ENCODE measurements at regions not wholly inside any gene's neighbourhood (a gene's known extent, or its start where the extent isn't known, plus 50 kb on each side); places are given as distances from the start of the nearest gene placed in this dataset.
"Not testable (repeated sequence)": the region's sequence is repeated elsewhere in the genome, so short reads cannot be mapped to it uniquely, and the experiment has no call there.

DNA sequence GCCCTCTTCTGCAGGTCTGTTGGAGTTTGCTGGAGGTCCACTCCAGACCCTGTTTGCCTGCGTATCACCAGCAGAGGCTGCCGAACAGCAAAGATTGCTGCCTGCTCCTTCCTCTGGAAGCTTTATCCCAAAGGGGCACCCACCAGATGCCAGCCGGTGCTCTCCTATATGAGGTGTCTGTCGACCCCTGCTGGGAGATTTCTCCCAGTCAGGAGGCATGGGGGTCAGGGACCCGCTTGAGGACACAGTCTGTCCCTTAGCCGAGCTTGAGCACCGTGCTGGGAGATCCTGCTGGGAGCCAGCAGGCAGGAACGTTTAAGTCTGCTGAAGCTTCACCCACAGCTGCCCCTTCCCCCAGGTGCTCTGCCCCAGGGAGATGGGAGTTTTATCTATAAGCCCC lies 402.7 kb downstream of the USP25 start:
- DNase-seq; intact Hi-C loops (cut with DNase I, micrococcal nuclease); H3K4me3 Mint-ChIP-seq; H3K4me1 Mint-ChIP-seq; H3K9me3 Mint-ChIP-seq (ENCODE audit: low read depth); H3K27ac Mint-ChIP-seq; H3K27me3 Mint-ChIP-seq; POLR2A ChIA-PET; ATAC-seq; H3K36me3 Mint-ChIP-seq (ENCODE audit: low read depth): not testable (repeated sequence)
- CTCF ChIA-PET: interaction anchor here (0.6 kb wide), 1 partner anchor 22 kb away, joined by 3 read pairs; no protein-coding TSS in a partner anchor

DNA sequence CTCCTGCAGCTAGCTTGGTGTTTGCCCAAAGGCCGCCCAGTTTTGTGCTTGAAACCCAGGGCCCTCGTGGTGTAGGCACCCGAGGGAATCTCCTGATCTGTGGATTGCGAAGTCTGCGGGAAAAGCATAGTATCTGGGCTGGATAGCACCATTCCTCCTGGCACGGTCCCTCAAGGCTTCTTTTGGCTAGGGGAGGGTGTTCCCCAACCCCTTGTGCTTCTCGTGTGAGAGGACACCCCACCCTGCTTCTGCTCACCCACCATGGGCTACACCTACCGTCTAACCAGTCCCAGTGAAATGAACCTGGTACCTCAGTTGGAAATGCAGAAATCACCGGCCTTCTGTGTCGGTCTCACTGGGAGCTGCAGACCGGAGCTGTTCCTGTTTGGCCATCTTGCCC lies 403.5 kb downstream of the USP25 start:
- no peaks in the 10 kb centered on the region for H3K4me1 Mint-ChIP-seq
- intact Hi-C loops (cut with DNase I, micrococcal nuclease): no loop called here
- POLR2A ChIA-PET: interaction anchor here (0.6 kb wide), 1 partner anchor 369 kb away, joined by 8 read pairs; no protein-coding TSS in a partner anchor
- H3K27me3 Mint-ChIP-seq: no peaks in the 10 kb centered on the region
- no peak overlapping the region for H3K4me3 Mint-ChIP-seq
- no peaks in the 10 kb centered on the region for H3K36me3 Mint-ChIP-seq (ENCODE audit: low read depth)
- DNase-seq (no peak), ATAC-seq (no peak)
- H3K9me3 Mint-ChIP-seq (ENCODE audit: low read depth): peaks cover 7% of the 10 kb centered on the region
- CTCF ChIA-PET: no interaction called here
- H3K27ac Mint-ChIP-seq: no peak overlapping the region

DNA sequence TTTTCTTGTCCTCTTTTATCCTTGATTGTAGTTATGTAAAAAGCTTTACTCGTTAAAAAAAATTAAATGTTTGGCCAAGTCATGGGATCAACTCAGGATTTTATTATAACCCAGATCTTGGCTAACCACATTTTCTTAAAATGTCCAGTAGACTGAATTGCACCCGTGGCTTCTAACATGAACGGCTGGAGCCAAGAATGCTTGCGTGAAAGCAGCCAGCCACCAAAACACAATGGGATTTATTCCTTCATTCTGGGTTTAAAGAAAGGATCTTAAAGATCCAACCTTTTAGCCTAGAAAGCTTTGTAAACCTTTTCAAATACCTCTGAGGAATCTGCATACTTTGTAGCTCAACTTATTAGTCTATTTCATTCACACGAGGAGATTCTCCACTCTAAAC lies 404.4 kb downstream of the USP25 start:
- Mint-ChIP-seq H3K4me1 (no peaks in the 10 kb centered on the region), H3K9me3 (ENCODE audit: low read depth) (peaks cover 7% of the 10 kb centered on the region)
- CTCF ChIA-PET: no interaction called here

DNA sequence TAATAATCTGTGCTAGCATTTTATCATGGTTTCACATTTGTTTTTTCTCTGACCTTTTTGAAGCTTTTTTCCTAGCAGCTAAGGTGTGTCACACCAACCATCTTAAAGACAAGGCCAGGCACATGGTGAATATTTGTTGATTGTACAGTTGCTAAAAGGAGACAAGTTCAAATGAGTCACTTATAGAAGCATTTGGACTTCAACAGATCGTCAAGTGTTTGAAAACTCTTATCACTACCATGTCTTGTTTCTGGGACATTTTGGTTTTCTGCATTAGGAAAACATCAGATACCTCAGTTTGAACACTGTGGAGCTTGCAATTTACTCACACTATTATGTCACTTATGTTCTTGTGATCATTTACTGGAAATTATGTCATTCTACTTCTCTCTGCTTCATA lies 407.3 kb downstream of the USP25 start:
- intact Hi-C loops (cut with DNase I, micrococcal nuclease): no loop called here
- ATAC-seq (no peak), DNase-seq (no peak)
- Mint-ChIP-seq H3K4me1 (no peaks in the 10 kb centered on the region), H3K27me3 (no peaks in the 10 kb centered on the region), H3K27ac (no peak overlapping the region), H3K9me3 (ENCODE audit: low read depth) (no peaks in the 10 kb centered on the region), H3K36me3 (ENCODE audit: low read depth) (no peaks in the 10 kb centered on the region), H3K4me3 (no peak overlapping the region)
- ChIA-PET CTCF (no interaction called here), POLR2A (no interaction called here)

More for the DNA sequence above, 404.4 kb downstream of the USP25 start:
- no peak overlapping the region for H3K4me3 Mint-ChIP-seq
- DNase-seq: no peak
- intact Hi-C loops (cut with DNase I, micrococcal nuclease): no loop called here
- no peak for ATAC-seq
- H3K36me3 Mint-ChIP-seq (ENCODE audit: low read depth): no peaks in the 10 kb centered on the region
- no peaks in the 10 kb centered on the region for H3K27me3 Mint-ChIP-seq
- POLR2A ChIA-PET: no interaction called here
- no peak overlapping the region for H3K27ac Mint-ChIP-seq

DNA sequence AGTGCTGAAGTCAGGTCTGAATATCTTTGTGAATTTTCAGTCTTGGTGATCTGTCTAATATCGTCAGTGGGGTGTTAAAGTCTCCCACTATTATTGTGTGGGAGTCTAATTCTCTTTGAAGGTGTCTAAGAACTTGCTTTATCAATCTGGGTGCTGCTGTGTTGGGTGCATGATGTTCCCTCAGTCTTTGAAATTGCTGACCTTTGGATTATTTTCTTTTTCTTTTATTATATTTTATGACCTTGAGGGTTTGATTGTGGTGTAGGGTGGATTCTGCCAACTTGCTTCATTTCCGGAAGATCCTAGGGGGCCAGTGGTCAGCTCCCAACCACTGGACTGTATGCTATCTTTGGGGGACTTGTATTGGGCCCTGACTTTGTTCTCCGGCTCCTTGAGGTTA lies 415.3 kb downstream of the USP25 start:
- ATAC-seq: no peak
- CTCF ChIA-PET: interaction anchor here (0.6 kb wide), 1 partner anchor 479 kb away, joined by 3 read pairs; no protein-coding TSS in a partner anchor
- POLR2A ChIA-PET: no interaction called here
- Mint-ChIP-seq H3K9me3 (ENCODE audit: low read depth) (no peaks in the 10 kb centered on the region), H3K4me1 (no peaks in the 10 kb centered on the region), H3K4me3 (no peak overlapping the region), H3K27ac (no peak overlapping the region), H3K27me3 (no peaks in the 10 kb centered on the region), H3K36me3 (ENCODE audit: low read depth) (no peaks in the 10 kb centered on the region)
- DNase-seq: no peak
- intact Hi-C loops (cut with DNase I, micrococcal nuclease): no loop called here

DNA sequence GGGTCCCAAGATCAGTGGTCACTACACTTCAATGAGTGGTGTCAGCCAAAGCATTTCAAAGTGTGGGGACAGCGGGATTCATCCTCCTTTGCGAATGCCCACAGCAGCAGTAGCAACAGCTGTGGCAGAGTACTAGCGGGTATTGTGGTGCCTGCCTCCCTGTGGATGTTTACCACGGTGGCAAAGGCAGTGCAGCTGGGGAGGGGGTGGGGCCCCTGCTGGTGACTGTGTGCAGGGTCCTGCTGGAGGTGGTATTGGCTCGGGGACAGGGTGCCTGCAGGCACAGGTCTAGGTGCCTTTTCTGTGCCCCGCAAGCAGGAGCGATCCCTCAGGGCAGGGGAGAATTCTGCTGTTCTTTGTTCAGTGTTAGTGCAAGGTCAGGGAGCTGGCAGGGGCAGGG lies 415.7 kb downstream of the USP25 start:
- Mint-ChIP-seq H3K27ac (no peak overlapping the region), H3K27me3 (no peaks in the 10 kb centered on the region), H3K36me3 (ENCODE audit: low read depth) (no peaks in the 10 kb centered on the region), H3K9me3 (ENCODE audit: low read depth) (no peaks in the 10 kb centered on the region), H3K4me1 (no peaks in the 10 kb centered on the region), H3K4me3 (no peak overlapping the region)
- intact Hi-C loops (cut with DNase I, micrococcal nuclease): no loop called here
- ATAC-seq (no peak), DNase-seq (no peak)
- POLR2A ChIA-PET: no interaction called here
- CTCF ChIA-PET: no interaction called here

DNA sequence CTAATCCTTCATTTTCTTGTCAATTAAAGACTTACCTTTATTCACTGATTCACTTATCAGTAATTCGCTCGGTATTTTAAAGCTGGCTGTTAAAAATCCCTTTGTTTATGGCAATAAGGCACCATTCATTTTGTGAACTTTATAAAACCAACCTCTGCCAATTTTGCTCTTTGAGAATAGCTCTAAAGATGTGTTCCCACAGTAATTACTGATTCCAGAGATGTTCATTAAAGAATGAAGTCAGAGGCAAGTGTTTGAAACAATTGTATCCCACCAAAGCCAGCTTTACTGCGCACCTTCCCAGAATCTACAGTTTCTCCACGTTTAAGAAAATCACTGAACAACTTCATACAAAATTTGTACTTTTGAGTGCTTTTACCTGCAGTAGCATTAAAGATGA lies 424.5 kb downstream of the USP25 start:
- DNase-seq (no peak), ATAC-seq (no peak)
- POLR2A ChIA-PET: no interaction called here
- H3K4me1 Mint-ChIP-seq: no peaks in the 10 kb centered on the region
- H3K4me3 Mint-ChIP-seq: no peak overlapping the region
- no peaks in the 10 kb centered on the region for H3K27me3 Mint-ChIP-seq
- H3K9me3 Mint-ChIP-seq (ENCODE audit: low read depth): no peaks in the 10 kb centered on the region
- H3K27ac Mint-ChIP-seq: no peak overlapping the region
- H3K36me3 Mint-ChIP-seq (ENCODE audit: low read depth): no peaks in the 10 kb centered on the region
- intact Hi-C loops (cut with DNase I, micrococcal nuclease): no loop called here
- CTCF ChIA-PET: interaction anchor here (0.6 kb wide), 2 partner anchors 22 to 602 kb away, joined by 3 read pairs; no protein-coding TSS in a partner anchor

DNA sequence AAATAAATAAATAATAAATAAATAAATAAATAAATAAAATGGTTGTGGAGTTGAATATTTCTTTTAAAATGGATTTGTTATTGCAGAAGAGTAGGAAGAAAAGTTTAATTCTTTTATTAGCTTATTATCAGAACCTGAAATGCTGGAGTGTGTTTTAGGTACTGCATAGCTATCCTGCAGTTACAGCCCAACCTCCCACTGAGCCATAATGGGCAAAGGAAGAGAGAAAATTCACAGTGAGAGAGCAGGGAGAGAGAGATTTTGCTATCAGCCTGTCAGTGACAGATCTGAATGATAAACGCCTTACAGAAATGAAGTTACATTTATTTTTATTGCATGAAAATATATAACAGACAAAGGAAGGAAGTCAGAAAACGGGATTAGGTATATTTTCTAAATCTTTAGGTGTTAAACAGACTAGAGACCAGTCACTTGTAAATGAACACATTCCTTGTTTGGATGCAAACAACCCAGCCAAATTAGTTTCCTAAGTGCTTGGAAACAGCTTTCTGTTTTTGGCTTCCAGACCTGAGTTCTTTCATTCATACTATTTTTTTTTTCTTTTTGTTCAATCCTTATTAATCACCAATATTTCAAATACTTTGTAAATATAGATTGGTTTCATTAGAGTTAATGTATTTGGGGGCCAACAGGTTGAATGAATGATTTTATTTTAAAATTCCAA lies 425.3 kb downstream of the USP25 start:
- Mint-ChIP-seq H3K4me1 (no peaks in the 10 kb centered on the region), H3K9me3 (ENCODE audit: low read depth) (no peaks in the 10 kb centered on the region), H3K4me3 (no peak overlapping the region), H3K27ac (no peak overlapping the region), H3K27me3 (no peaks in the 10 kb centered on the region), H3K36me3 (ENCODE audit: low read depth) (no peaks in the 10 kb centered on the region)
- ATAC-seq (no peak), DNase-seq (no peak)
- CTCF ChIA-PET: interaction anchor here (0.6 kb wide), 2 partner anchors 23 to 74 kb away, joined by 3 read pairs; no protein-coding TSS in a partner anchor
- POLR2A ChIA-PET: no interaction called here
- intact Hi-C loops (cut with DNase I, micrococcal nuclease): no loop called here

DNA sequence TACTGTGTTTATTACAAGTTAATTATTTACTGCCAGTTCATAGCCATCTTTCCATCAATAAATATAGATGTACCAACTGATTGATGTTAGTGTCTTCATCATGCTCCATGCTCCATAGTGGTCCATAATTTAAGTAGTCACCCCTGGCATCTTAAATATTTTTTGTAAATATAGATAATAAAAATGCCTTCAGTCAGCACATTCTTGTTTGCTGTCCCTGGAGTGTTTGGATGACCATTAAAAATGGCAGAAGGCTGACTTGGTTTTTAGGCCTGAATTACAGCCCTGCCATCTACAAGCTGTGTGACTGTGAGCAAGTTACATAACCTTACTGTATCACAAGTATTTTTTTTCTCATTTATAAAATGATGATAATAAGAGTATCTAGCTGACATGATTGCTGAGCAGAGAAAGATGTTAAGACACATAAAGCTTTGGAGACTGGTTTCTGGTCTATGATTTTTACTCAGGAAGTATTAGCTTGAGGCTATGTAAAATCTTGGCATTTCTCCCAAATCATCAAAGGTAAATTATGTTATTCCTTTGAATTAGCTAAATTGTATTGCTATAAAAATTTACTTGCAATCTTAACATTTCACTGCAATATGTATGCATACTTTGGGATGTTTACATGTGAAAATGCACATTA lies 427.2 kb downstream of the USP25 start:
- H3K36me3 Mint-ChIP-seq (ENCODE audit: low read depth): no peaks in the 10 kb centered on the region
- DNase-seq: no peak
- no peak overlapping the region for H3K4me3 Mint-ChIP-seq
- no peaks in the 10 kb centered on the region for H3K9me3 Mint-ChIP-seq (ENCODE audit: low read depth)
- ChIA-PET CTCF (no interaction called here), POLR2A (no interaction called here)
- H3K27me3 Mint-ChIP-seq: no peaks in the 10 kb centered on the region
- no peak for ATAC-seq
- intact Hi-C loops (cut with DNase I, micrococcal nuclease): no loop called here
- no peak overlapping the region for H3K27ac Mint-ChIP-seq
- no peaks in the 10 kb centered on the region for H3K4me1 Mint-ChIP-seq

DNA sequence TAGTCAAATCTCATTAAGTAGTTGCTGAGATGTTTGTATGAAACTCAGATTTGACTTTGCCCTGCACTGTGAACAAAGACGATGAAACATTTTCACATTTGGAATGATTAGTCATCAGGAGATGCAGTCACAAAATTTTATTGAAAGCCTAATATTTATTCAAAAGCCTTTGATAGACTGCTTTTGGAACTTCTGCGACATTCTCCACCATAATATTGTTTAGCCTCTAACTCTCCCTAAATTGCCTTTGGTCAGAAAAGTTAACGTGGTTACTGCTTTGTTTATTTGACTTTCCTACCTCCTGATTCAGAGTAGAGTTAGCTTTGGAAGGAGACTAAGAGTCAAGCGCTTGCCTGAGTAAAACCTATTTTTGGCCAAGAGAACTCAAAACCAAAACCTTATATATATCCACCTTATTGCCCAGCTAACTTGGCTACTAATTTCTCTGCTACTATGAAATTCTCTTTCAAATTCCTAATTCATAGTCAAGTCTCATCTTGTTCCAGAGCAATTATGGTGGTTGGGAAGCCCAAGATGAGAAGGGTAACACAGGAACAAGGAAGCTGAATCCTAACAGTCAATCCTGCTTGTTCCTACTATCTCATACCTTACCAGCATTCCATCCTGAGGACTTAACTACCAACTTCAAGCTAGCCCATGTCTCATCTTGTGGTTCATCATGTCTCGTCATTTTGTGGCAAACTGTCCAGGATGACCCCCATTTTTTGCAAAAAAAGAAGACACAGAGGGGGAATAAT lies 429.6 kb downstream of the USP25 start:
- Mint-ChIP-seq H3K4me1 (no peaks in the 10 kb centered on the region), H3K27ac (no peak overlapping the region), H3K9me3 (ENCODE audit: low read depth) (no peaks in the 10 kb centered on the region), H3K4me3 (no peak overlapping the region), H3K36me3 (ENCODE audit: low read depth) (no peaks in the 10 kb centered on the region), H3K27me3 (no peaks in the 10 kb centered on the region)
- intact Hi-C loops (cut with DNase I, micrococcal nuclease): no loop called here
- DNase-seq: no peak
- POLR2A ChIA-PET: no interaction called here
- ATAC-seq: no peak
- CTCF ChIA-PET: no interaction called here

DNA sequence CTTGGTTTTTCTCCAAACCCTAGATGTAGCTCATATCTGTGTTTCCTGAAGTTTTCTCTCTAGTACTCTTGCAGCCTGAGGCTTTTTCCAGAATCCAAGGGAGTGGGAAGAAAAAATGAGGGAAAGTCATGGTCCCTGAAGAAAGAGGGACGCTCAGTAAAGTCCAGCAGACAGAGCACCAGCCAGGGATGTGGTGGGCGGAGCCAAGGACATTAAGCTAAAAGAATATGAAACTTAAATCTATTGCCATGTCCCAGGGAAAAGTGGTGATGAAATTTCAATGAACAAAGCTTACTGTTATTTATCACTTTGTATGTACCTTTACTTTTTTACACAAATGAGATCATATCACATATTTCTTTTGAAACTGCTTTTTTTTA lies 430.2 kb downstream of the USP25 start:
- no peaks in the 10 kb centered on the region for H3K27me3 Mint-ChIP-seq
- intact Hi-C loops (cut with DNase I, micrococcal nuclease): no loop called here
- no peaks in the 10 kb centered on the region for H3K4me1 Mint-ChIP-seq

DNA sequence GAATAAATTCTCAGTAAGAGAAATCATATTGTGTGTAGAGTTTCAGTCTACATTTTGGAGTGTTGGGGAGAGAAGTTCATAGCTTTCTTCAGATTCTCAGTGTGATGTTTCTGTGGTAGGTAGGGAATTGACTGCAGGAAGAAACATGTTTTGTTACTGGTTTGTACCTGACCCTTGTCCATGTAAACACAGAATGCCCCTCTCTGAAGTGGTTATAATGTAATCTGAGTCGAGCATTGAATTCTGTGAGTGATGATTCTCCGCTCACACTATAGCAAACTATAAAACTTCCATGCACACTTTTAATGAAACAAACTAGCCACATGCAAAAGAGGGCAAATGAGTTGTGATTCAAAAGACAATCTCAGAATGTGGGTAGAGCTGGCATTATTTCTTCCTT lies 433.2 kb downstream of the USP25 start:
- ATAC-seq (no peak), DNase-seq (no peak)
- Mint-ChIP-seq H3K9me3 (ENCODE audit: low read depth) (no peaks in the 10 kb centered on the region), H3K4me3 (no peak overlapping the region), H3K27ac (no peak overlapping the region), H3K36me3 (ENCODE audit: low read depth) (no peaks in the 10 kb centered on the region), H3K27me3 (no peaks in the 10 kb centered on the region), H3K4me1 (no peaks in the 10 kb centered on the region)
- ChIA-PET CTCF (interaction anchor here (0.7 to 0.9 kb wide), 3 partner anchors 515 to 1941 kb away, joined by 3 read pairs; no protein-coding TSS in a partner anchor), POLR2A (interaction anchor here (0.6 kb wide), 1 partner anchor 19 kb away, joined by 3 read pairs; no protein-coding TSS in a partner anchor)
- intact Hi-C loops (cut with DNase I, micrococcal nuclease): no loop called here

More for the DNA sequence above, 430.2 kb downstream of the USP25 start:
- ATAC-seq: no peak
- POLR2A ChIA-PET: no interaction called here
- CTCF ChIA-PET: no interaction called here
- Mint-ChIP-seq H3K4me3 (no peak overlapping the region), H3K36me3 (ENCODE audit: low read depth) (no peaks in the 10 kb centered on the region), H3K9me3 (ENCODE audit: low read depth) (no peaks in the 10 kb centered on the region), H3K27ac (no peak overlapping the region)
- no peak for DNase-seq
